ENCODE measurements at regions not wholly inside any gene's neighbourhood (a gene's known extent, or its start where the extent isn't known, plus 50 kb on each side); places are given as distances from the start of the nearest gene placed in this dataset.
"Not testable (repeated sequence)": the region's sequence is repeated elsewhere in the genome, so short reads cannot be mapped to it uniquely, and the experiment has no call there.

GRCh38 chr17:27946513-27946912 lies 53.3 kb upstream of the LYRM9 start:
- Histone ChIP-seq H3K4me1 (ENCODE audit: control insufficient read depth, insufficient read depth, low read length) (peaks cover 3% of the 10 kb centered on the region), H3K9ac (ENCODE audit: extremely low read depth, low read length, poor library complexity, severe bottlenecking) (no peak overlapping the region), H3K36me3 (ENCODE audit: control insufficient read depth, insufficient read depth, low read length) (no peaks in the 10 kb centered on the region), H3K27me3 (ENCODE audit: control insufficient read depth, insufficient read depth, low read length, poor library complexity, severe bottlenecking) (peaks cover 10% of the 10 kb centered on the region), H3K9me3 (ENCODE audit: control insufficient read depth, low read length) (peaks cover 18% of the 10 kb centered on the region), H3K4me3 (ENCODE audit: low read length) (no peak overlapping the region), H3K27ac (ENCODE audit: low read depth, low read length) (no peak overlapping the region)
- no peak overlapping the region for H3K27ac Mint-ChIP-seq
- H3K4me1 Mint-ChIP-seq, result peaks cover 36% of the 10 kb centered on the region
- TF ChIP-seq CTCF (conservative IDR thresholded peaks at IDR 0.05), result no peak
- peaks cover 5% of the 10 kb centered on the region for H3K9me3 Mint-ChIP-seq
- DNase-seq, result no peak
- peaks cover 30% of the 10 kb centered on the region for H3K27me3 Mint-ChIP-seq (ENCODE audit: insufficient read depth)
- no peaks in the 10 kb centered on the region for H3K36me3 Mint-ChIP-seq (ENCODE audit: low read depth)
- WGBS, 2 experiments (ENCODE audit: insufficient coverage in 1 of 2, insufficient read length in 1 of 2), result 90 to 94% methylated on average over 2 of the region's 2 CpGs
- no peak overlapping the region for H3K4me3 Mint-ChIP-seq

GRCh38 chr17:27947005-27947406 lies 53.8 kb upstream of the LYRM9 start:
- H3K27me3 Mint-ChIP-seq (ENCODE audit: insufficient read depth), result peaks cover 26% of the 10 kb centered on the region
- DNase-seq, result no peak
- H3K9ac ChIP-seq (ENCODE audit: extremely low read depth, low read length, poor library complexity, severe bottlenecking), result no peak overlapping the region
- peaks cover 18% of the 10 kb centered on the region for H3K9me3 ChIP-seq (ENCODE audit: control insufficient read depth, low read length)
- H3K36me3 ChIP-seq (ENCODE audit: control insufficient read depth, insufficient read depth, low read length), result no peaks in the 10 kb centered on the region
- no peak overlapping the region for H3K4me3 ChIP-seq (ENCODE audit: low read length)
- H3K27ac ChIP-seq (ENCODE audit: low read depth, low read length), result no peak overlapping the region
- H3K4me1 Mint-ChIP-seq, result peaks cover 35% of the 10 kb centered on the region
- no peak overlapping the region for H3K4me3 Mint-ChIP-seq
- no peak overlapping the region for H3K27ac Mint-ChIP-seq
- no peaks in the 10 kb centered on the region for H3K36me3 Mint-ChIP-seq (ENCODE audit: low read depth)
- peaks cover 6% of the 10 kb centered on the region for H3K4me1 ChIP-seq (ENCODE audit: control insufficient read depth, insufficient read depth, low read length)
- peaks cover 10% of the 10 kb centered on the region for H3K27me3 ChIP-seq (ENCODE audit: control insufficient read depth, insufficient read depth, low read length, poor library complexity, severe bottlenecking)
- peaks cover 5% of the 10 kb centered on the region for H3K9me3 Mint-ChIP-seq
- 57 to 87% methylated on average over 2 to 4 of the region's 4 CpGs for WGBS, 2 experiments (ENCODE audit: insufficient coverage in 1 of 2, insufficient read length in 1 of 2)
- TF ChIP-seq CTCF (conservative IDR thresholded peaks at IDR 0.05), result no peak

GRCh38 chr17:27949304-27949703 lies 56.1 kb upstream of the LYRM9 start:
- no peak overlapping the region for H3K27ac ChIP-seq (ENCODE audit: low read depth, low read length)
- no peak overlapping the region for H3K4me3 ChIP-seq (ENCODE audit: low read length)
- TF ChIP-seq CTCF (conservative IDR thresholded peaks at IDR 0.05), result peak; percentile 65
- no peak overlapping the region for H3K27ac Mint-ChIP-seq
- H3K36me3 Mint-ChIP-seq (ENCODE audit: low read depth), result no peaks in the 10 kb centered on the region
- peaks cover 32% of the 10 kb centered on the region for H3K27me3 Mint-ChIP-seq (ENCODE audit: insufficient read depth)
- peaks cover 45% of the 10 kb centered on the region for H3K4me1 Mint-ChIP-seq
- peaks cover 7% of the 10 kb centered on the region for H3K4me1 ChIP-seq (ENCODE audit: control insufficient read depth, insufficient read depth, low read length)
- H3K4me3 Mint-ChIP-seq, result no peak overlapping the region
- peaks cover 10% of the 10 kb centered on the region for H3K27me3 ChIP-seq (ENCODE audit: control insufficient read depth, insufficient read depth, low read length, poor library complexity, severe bottlenecking)
- H3K9me3 ChIP-seq (ENCODE audit: control insufficient read depth, low read length), result no peaks in the 10 kb centered on the region
- H3K9me3 Mint-ChIP-seq, result no peaks in the 10 kb centered on the region
- H3K36me3 ChIP-seq (ENCODE audit: control insufficient read depth, insufficient read depth, low read length), result no peaks in the 10 kb centered on the region
- WGBS, 2 experiments (ENCODE audit: insufficient coverage in 1 of 2, insufficient read length in 1 of 2), result 66 to 100% methylated on average over 1 to 3 of the region's 3 CpGs
- DNase-seq, result peak; percentile 77
- no peak overlapping the region for H3K9ac ChIP-seq (ENCODE audit: extremely low read depth, low read length, poor library complexity, severe bottlenecking)

- peaks cover 16% of the 10 kb centered on the region for H3K27me3 ChIP-seq (ENCODE audit: control insufficient read depth, insufficient read depth, low read length, poor library complexity, severe bottlenecking)
- Mint-ChIP-seq H3K27me3 (ENCODE audit: insufficient read depth) (peaks cover 35% of the 10 kb centered on the region), H3K4me1 (peaks cover 45% of the 10 kb centered on the region)
- 93% methylated on average over 6 to 7 of the region's 7 CpGs for WGBS, 2 experiments (ENCODE audit: insufficient coverage in 1 of 2, insufficient read length in 1 of 2)
- H3K9me3 Mint-ChIP-seq; H3K4me3 Mint-ChIP-seq; H3K9ac ChIP-seq (ENCODE audit: extremely low read depth, low read length, poor library complexity, severe bottlenecking); H3K9me3 ChIP-seq (ENCODE audit: control insufficient read depth, low read length); H3K36me3 ChIP-seq (ENCODE audit: control insufficient read depth, insufficient read depth, low read length); H3K4me1 ChIP-seq (ENCODE audit: control insufficient read depth, insufficient read depth, low read length); DNase-seq; H3K36me3 Mint-ChIP-seq (ENCODE audit: low read depth); H3K4me3 ChIP-seq (ENCODE audit: low read length); H3K27ac Mint-ChIP-seq; H3K27ac ChIP-seq (ENCODE audit: low read depth, low read length): not testable (repeated sequence)
Measured at GRCh38 chr17:27950225-27950624, 57.1 kb upstream of the LYRM9 start.
